Fibroblast of the aortic adventitia (primary cell): ENCODE measurements at regions not wholly inside any gene's neighbourhood (a gene's known extent, or its start where the extent isn't known, plus 50 kb on each side); places are given as distances from the start of the nearest gene placed in this dataset.

Experiments
- DNase-seq: peaks from one replicate; pipeline ENCODE4 v3.0.0-alpha.2; 2010; ENCODE audit warnings: low read depth
- H3K4me3 ChIP-seq: 2 replicates; pipeline ENCODE4 v1.5.1; 2011; ENCODE audit warnings: low read depth, mild to moderate bottlenecking, control low read depth, low read length, moderate library complexity
- TF ChIP-seq, protein P1 (sequence below): IDR thresholded peaks from 2 replicates; pipeline ENCODE4 v1.5.1; 2011; ENCODE audit warnings: mild to moderate bottlenecking, low read length, control low read depth, inconsistent platforms; ENCODE audit not compliant: insufficient read depth

DNA sequence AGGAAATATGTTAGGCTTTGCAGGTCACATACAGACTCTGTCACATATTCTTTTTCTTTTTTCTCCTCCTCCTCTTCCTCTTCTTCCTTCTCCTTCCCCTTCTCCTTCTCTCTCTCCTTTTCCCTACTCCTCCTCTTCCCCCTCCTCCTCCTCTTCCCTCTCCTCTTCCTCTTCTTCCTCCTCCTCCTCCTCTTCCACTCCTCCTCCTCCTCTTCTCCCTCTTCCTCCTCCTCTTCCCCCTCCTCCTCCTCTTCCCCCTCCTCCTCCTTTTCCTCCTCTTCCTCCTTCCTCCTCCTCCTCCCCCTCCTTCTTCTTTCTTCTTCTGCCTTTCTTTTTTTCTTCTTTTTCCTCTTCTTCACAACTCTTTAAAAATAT lies 159.8 kb downstream of the KIF20B start:
- no peak for DNase-seq
- H3K4me3 ChIP-seq: no peak overlapping the region
- TF ChIP-seq, protein P1, sequence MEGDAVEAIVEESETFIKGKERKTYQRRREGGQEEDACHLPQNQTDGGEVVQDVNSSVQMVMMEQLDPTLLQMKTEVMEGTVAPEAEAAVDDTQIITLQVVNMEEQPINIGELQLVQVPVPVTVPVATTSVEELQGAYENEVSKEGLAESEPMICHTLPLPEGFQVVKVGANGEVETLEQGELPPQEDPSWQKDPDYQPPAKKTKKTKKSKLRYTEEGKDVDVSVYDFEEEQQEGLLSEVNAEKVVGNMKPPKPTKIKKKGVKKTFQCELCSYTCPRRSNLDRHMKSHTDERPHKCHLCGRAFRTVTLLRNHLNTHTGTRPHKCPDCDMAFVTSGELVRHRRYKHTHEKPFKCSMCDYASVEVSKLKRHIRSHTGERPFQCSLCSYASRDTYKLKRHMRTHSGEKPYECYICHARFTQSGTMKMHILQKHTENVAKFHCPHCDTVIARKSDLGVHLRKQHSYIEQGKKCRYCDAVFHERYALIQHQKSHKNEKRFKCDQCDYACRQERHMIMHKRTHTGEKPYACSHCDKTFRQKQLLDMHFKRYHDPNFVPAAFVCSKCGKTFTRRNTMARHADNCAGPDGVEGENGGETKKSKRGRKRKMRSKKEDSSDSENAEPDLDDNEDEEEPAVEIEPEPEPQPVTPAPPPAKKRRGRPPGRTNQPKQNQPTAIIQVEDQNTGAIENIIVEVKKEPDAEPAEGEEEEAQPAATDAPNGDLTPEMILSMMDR: no peak

DNA sequence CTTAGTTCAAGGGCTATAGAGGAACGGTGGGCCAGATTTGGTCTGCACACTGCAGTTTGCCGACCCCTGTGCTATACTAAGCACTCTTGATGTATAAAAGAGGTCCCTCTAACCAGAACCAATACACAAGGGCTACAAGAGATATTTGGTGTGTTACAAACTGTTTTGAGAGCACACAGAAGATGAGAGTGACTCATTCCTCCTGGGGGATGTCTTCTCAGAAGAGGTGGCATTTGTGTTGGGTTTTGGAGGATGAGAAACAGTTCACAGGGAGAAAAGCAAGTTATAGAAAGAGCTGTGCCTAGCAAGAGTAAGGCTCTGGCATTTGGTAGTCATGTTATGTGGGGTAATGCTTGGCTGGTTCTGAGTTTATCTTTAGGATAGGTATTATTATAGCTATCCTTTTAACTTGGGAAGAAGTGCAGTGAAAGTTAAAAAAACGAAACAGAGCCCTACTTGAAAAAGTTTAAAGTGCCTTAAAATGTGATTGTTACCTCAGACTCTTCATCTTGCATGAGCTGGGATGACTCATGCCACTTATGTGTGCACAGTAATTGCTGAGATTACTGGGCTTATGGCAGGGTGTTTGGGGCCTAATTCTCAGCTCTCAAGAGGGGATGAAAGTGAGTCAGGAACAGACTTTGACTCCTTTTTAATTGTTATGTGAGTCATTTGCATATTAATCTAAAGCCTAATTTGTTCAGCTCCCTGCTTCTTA lies 160.4 kb downstream of the KIF20B start:
- DNase-seq: peak; percentile 42

DNA sequence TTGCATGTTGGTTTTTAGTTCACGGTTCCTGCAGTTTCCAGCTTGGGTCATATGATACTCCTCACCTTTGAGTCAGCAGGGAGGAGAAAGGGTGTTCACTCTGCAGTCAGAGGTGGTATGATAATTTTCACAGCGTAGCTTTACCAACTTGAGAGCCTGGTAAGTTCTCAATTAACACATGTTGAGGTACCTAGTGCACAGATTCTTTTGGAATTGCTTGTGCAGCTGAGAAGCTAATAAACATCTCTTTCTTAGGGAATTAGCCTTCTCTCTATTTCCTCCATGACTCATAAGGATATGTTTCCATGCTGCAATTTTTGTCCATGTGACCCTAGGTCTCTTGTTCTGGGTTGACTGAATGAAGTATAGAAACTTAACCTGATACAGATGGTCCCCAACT lies 166.6 kb downstream of the KIF20B start:
- TF ChIP-seq, protein P1: no peak

More for the DNA sequence above, 160.4 kb downstream of the KIF20B start:
- TF ChIP-seq, protein P1: no peak
- no peak overlapping the region for H3K4me3 ChIP-seq

DNA sequence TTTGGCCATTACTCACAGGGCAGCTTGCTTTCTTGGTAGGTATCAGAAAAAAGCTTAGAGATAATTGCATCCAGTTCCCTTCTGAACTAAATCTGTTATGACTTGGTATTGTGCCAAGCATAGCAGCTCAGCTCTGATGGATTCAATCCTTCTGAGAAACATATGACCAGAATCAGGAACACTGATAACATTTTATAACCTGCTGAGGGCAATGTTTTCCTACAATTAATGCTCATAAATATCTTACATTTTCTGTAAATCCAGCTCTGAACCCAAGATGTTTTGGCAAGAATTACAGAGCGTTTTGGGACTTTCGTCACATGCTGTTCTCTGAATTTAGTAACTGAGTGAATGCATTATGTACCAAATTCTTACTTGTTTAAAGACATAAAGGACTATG lies 167.8 kb downstream of the KIF20B start:
- H3K4me3 ChIP-seq: no peak overlapping the region
- TF ChIP-seq, protein P1: no peak
- peak; percentile 15 for DNase-seq

More for the DNA sequence above, 166.6 kb downstream of the KIF20B start:
- H3K4me3 ChIP-seq: no peak overlapping the region
- DNase-seq: no peak

DNA sequence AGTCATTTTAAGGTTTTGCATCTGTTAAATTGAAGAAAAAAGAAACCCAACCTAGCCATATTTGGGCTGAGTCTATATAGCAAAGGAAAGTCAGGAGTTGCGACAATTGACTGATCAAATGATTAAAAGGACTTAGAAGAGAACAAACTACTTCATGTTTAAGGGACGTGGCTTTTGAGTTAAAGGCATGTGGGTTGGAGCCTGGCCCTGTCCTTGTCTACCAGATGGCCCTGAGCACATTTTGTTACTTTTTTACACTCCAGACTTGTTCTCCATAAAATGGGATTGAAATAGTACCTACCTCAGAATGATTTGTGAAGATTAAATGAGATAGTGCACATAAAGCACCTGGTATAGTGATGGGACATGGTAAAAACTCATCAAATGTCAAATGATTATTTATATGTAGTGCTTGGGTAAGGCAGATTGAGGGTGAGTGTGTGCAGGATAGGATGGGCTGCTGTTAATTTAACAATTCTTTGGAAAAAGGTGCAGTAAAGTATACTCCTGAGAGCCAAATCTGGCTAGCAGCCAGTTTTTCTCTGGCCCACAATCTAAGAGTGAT lies 168.3 kb downstream of the KIF20B start:
- H3K4me3 ChIP-seq: no peak overlapping the region
- TF ChIP-seq, protein P1: no peak

DNA sequence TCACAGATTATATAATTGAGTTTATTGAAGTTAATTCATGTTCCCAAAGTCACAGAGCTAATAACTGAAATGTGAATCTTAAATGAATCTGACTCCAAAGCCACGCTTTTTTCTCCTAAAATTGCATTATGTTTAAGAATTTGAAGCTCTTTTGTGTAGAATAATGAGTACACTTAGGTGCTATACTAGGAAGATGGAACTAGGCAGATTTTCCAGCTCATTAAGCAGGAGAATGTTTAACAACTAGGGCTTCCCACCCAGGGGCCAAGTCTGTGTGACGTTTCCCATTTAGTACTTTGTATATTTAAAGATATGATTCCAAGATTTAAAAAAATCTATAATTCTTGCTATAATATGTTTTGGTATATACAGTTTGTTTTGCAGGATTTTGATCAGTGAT lies 169.5 kb downstream of the KIF20B start:
- TF ChIP-seq, protein P1: no peak
- no peak overlapping the region for H3K4me3 ChIP-seq
- no peak for DNase-seq

More for the DNA sequence above, 168.3 kb downstream of the KIF20B start:
- no peak for DNase-seq
